ENCODE measurements at regions not wholly inside any gene's neighbourhood (a gene's known extent, or its start where the extent isn't known, plus 50 kb on each side); places are given as distances from the start of the nearest gene placed in this dataset.
"Not testable (repeated sequence)": the region's sequence is repeated elsewhere in the genome, so short reads cannot be mapped to it uniquely, and the experiment has no call there.

GRCh38 chr12:127172861-127173260, 1094.1 kb upstream of the TMEM132C start:
- Histone ChIP-seq H3K27me3 (no peaks in the 10 kb centered on the region), H3K36me3 (no peaks in the 10 kb centered on the region), H3K4me3 (no peak overlapping the region), H3K4me1 (no peaks in the 10 kb centered on the region), H3K27ac (no peak overlapping the region), H3K9me3 (peaks cover 8 to 18% (median 14%) of the 10 kb centered on the region in 4 donors)
- intact Hi-C loops (cut with DNase I; ENCODE audit: low total_unique reads) = no loop called here
- 90 to 97% (median 93%) methylated on average over 4 of the region's 4 CpGs for WGBS, 5 donors
- TF ChIP-seq EP300 (IDR thresholded peaks at IDR 0.05) (no peak), CTCF (IDR thresholded peaks at IDR 0.05) (no peak), POLR2AphosphoS5 (IDR thresholded peaks at IDR 0.05) (no peak), POLR2A (IDR thresholded peaks at IDR 0.05) (no peak)
- no peak for DNase-seq

- intact Hi-C loops (cut with DNase I; ENCODE audit: low total_unique reads); H3K27ac ChIP-seq; H3K27me3 ChIP-seq; H3K4me1 ChIP-seq; DNase-seq; H3K36me3 ChIP-seq; H3K4me3 ChIP-seq: not testable (repeated sequence)
- WGBS, 5 donors = 87 to 97% (median 90%) methylated on average over 1 of the region's 1 CpG
- peaks cover 8 to 24% (median 15%) of the 10 kb centered on the region in 4 donors for H3K9me3 ChIP-seq
These were observed 1093.0 kb upstream of the TMEM132C start for GRCh38 chr12:127173971-127174370.

- TF ChIP-seq POLR2AphosphoS5 (IDR thresholded peaks at IDR 0.05) = no peak
- no peak for TF ChIP-seq CTCF (IDR thresholded peaks at IDR 0.05)
- TF ChIP-seq POLR2A (IDR thresholded peaks at IDR 0.05) = no peak
- no peak for TF ChIP-seq EP300 (IDR thresholded peaks at IDR 0.05)
- Histone ChIP-seq H3K4me3 (no peak overlapping the region), H3K27me3 (no peaks in the 10 kb centered on the region), H3K4me1 (no peaks in the 10 kb centered on the region), H3K36me3 (no peaks in the 10 kb centered on the region), H3K9me3 (peaks cover 8 to 24% (median 15%) of the 10 kb centered on the region in 4 donors), H3K27ac (no peak overlapping the region)
- WGBS, 5 donors = 69 to 77% (median 73%) methylated on average over 6 of the region's 6 CpGs
- DNase-seq = no peak
- intact Hi-C loops (cut with DNase I; ENCODE audit: low total_unique reads) = no loop called here
These were observed 1092.1 kb upstream of the TMEM132C start for GRCh38 chr12:127174881-127175280.

GRCh38 chr12:127175361-127175760, 1091.6 kb upstream of the TMEM132C start:
- TF ChIP-seq POLR2A (IDR thresholded peaks at IDR 0.05) = no peak
- no peak for TF ChIP-seq EP300 (IDR thresholded peaks at IDR 0.05)
- no peak for TF ChIP-seq CTCF (IDR thresholded peaks at IDR 0.05)
- no peak for TF ChIP-seq POLR2AphosphoS5 (IDR thresholded peaks at IDR 0.05)
- no peaks in the 10 kb centered on the region for H3K27me3 ChIP-seq
- intact Hi-C loops (cut with DNase I; ENCODE audit: low total_unique reads) = no loop called here
- no peak overlapping the region for H3K4me3 ChIP-seq
- no peak overlapping the region for H3K27ac ChIP-seq
- H3K36me3 ChIP-seq = no peaks in the 10 kb centered on the region
- no peak for DNase-seq
- H3K9me3 ChIP-seq = peaks cover 8 to 24% (median 15%) of the 10 kb centered on the region in 4 donors
- H3K4me1 ChIP-seq = no peaks in the 10 kb centered on the region
- WGBS, 5 donors = 75 to 92% (median 89%) methylated on average over 4 of the region's 4 CpGs

- Histone ChIP-seq H3K36me3 (no peaks in the 10 kb centered on the region), H3K9me3 (peaks cover 8 to 24% (median 15%) of the 10 kb centered on the region in 4 donors), H3K27ac (no peak overlapping the region), H3K27me3 (no peaks in the 10 kb centered on the region), H3K4me3 (no peak overlapping the region), H3K4me1 (no peaks in the 10 kb centered on the region)
- no peak for TF ChIP-seq POLR2AphosphoS5 (IDR thresholded peaks at IDR 0.05)
- no peak for TF ChIP-seq EP300 (IDR thresholded peaks at IDR 0.05)
- no peak for TF ChIP-seq POLR2A (IDR thresholded peaks at IDR 0.05)
- no peak for TF ChIP-seq CTCF (IDR thresholded peaks at IDR 0.05)
- no peak for DNase-seq
- WGBS, 5 donors = 90 to 95% (median 93%) methylated on average over 4 of the region's 4 CpGs
- intact Hi-C loops (cut with DNase I; ENCODE audit: low total_unique reads) = no loop called here
These were observed 1090.2 kb upstream of the TMEM132C start for GRCh38 chr12:127176804-127177203.

Measured in stomach (tissue), 8 donors.